ENCODE measurements at regions not wholly inside any gene's neighbourhood (a gene's known extent, or its start where the extent isn't known, plus 50 kb on each side); places are given as distances from the start of the nearest gene placed in this dataset.

DNA sequence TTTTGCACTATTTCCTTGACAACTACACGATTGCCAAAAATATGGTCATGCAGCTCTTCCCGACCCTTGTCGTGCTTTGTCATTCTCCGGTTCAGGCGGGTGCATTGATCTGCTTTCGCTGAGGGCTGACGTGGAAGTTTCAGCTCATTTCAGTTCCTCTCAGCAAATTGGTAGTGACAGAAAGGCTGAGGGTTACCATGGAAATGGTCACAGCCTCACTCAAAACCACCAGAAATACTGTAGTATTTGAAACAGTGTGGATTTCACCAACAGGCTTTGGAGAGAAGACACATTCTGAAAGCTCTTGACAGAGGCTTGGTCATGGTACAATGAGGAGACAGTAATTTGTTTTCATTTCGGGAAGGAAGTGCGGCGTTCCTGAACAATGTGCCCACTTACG, 99.7 kb upstream of the EXOC2 start:
- Histone ChIP-seq H3K4me3 (ENCODE audit: insufficient read depth, low read length) (no peak overlapping the region), H3K9me3 (ENCODE audit: low read depth, low read length) (no peaks in the 10 kb centered on the region), H3K4me1 (ENCODE audit: insufficient read depth, low read length) (no peaks in the 10 kb centered on the region), H3K79me2 (ENCODE audit: insufficient read depth, low read length) (no peaks in the 10 kb centered on the region), H2AFZ (ENCODE audit: low read length) (no peak overlapping the region), H3K27ac (ENCODE audit: low read depth, low read length) (no peak overlapping the region), H3K36me3 (ENCODE audit: insufficient read depth, low read length) (no peaks in the 10 kb centered on the region), H4K20me1 (ENCODE audit: insufficient read depth, low read length) (no peaks in the 10 kb centered on the region), H3K4me2 (ENCODE audit: insufficient read depth, low read length) (no peak overlapping the region), H3K27me3 (ENCODE audit: insufficient read depth, low read length) (peaks cover 39% of the 10 kb centered on the region)
- peak; percentile 23 for DNase-seq (ENCODE audit: insufficient read length, low spot score, missing footprints)
- TF ChIP-seq, protein P1, sequence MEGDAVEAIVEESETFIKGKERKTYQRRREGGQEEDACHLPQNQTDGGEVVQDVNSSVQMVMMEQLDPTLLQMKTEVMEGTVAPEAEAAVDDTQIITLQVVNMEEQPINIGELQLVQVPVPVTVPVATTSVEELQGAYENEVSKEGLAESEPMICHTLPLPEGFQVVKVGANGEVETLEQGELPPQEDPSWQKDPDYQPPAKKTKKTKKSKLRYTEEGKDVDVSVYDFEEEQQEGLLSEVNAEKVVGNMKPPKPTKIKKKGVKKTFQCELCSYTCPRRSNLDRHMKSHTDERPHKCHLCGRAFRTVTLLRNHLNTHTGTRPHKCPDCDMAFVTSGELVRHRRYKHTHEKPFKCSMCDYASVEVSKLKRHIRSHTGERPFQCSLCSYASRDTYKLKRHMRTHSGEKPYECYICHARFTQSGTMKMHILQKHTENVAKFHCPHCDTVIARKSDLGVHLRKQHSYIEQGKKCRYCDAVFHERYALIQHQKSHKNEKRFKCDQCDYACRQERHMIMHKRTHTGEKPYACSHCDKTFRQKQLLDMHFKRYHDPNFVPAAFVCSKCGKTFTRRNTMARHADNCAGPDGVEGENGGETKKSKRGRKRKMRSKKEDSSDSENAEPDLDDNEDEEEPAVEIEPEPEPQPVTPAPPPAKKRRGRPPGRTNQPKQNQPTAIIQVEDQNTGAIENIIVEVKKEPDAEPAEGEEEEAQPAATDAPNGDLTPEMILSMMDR (IDR thresholded peaks at IDR 0.05; ENCODE audit: extremely low read depth, low read depth, low read length) = no peak

DNA sequence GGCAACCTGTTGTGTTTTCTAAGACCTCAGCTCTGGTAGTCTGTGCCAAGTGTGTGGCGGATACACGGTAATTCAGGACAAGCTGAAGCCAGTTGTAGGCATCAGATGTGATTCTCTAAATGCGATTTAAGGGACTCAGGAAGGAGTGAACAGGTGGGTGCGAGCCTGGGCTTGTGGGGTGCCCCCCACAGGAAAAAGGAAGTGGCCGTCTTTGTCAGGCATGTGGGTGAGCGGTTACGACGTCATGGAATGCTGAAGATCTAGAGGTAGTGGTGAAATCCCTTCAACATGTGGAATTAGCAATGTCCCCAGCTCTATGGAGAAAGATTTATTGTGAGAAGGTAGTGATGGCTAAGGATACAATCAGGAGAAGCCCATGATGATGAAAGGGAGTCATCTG, 95.1 kb upstream of the EXOC2 start:
- Histone ChIP-seq H3K79me2 (ENCODE audit: insufficient read depth, low read length) (no peaks in the 10 kb centered on the region), H3K27me3 (ENCODE audit: insufficient read depth, low read length) (peaks cover 4% of the 10 kb centered on the region), H4K20me1 (ENCODE audit: insufficient read depth, low read length) (no peaks in the 10 kb centered on the region), H2AFZ (ENCODE audit: low read length) (no peak overlapping the region), H3K4me3 (ENCODE audit: insufficient read depth, low read length) (no peak overlapping the region), H3K4me2 (ENCODE audit: insufficient read depth, low read length) (no peak overlapping the region), H3K27ac (ENCODE audit: low read depth, low read length) (no peak overlapping the region), H3K36me3 (ENCODE audit: insufficient read depth, low read length) (no peaks in the 10 kb centered on the region), H3K4me1 (ENCODE audit: insufficient read depth, low read length) (no peaks in the 10 kb centered on the region), H3K9me3 (ENCODE audit: low read depth, low read length) (no peaks in the 10 kb centered on the region)
- TF ChIP-seq, protein P1 (IDR thresholded peaks at IDR 0.05; ENCODE audit: extremely low read depth, low read depth, low read length) = no peak
- DNase-seq (ENCODE audit: insufficient read length, low spot score, missing footprints) = no peak

DNA sequence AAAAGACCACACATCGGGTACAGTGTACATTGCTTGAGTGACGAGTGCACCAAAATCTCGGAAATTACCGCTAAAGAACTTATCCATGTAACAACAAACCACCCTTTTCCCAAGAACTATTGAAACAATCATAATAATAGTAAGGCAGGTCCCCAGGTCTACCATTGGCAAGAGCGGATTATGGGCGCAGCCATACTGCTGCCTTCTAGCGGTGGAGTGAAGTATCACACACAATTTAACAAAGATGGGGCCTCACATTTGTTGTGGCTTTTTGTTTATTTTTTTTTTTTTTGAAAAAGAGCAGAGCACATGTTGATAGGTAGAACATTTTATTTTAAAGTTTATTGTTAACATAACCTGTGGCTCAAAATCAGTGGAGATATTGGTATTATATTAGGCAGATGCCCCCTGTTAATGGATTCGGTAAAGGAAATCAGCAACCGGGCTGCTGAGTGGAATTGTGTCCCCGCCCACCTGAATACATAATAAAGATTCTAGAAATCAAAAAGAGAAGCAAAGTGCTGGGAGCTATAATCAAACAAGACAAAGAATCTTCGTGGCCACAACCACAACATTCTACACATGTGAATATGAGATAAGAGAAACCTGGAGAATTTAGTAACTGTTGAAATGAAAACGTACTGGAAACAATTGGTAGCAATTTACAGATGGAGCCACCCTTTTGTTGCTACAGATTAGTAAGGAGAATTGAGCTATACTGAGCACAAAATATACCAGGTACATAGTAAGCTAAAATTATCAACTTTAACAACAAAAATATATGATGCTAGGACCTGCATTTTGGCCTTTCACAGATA, 94.2 kb upstream of the EXOC2 start:
- TF ChIP-seq, protein P1 (IDR thresholded peaks at IDR 0.05; ENCODE audit: extremely low read depth, low read depth, low read length) = peak; percentile 63
- peaks cover 2% of the 10 kb centered on the region for H3K27me3 ChIP-seq (ENCODE audit: insufficient read depth, low read length)
- no peak for DNase-seq (ENCODE audit: insufficient read length, low spot score, missing footprints)
- H3K9me3 ChIP-seq (ENCODE audit: low read depth, low read length) = no peaks in the 10 kb centered on the region
- no peaks in the 10 kb centered on the region for H3K4me1 ChIP-seq (ENCODE audit: insufficient read depth, low read length)
- no peak overlapping the region for H3K27ac ChIP-seq (ENCODE audit: low read depth, low read length)
- no peak overlapping the region for H2AFZ ChIP-seq (ENCODE audit: low read length)
- H3K4me3 ChIP-seq (ENCODE audit: insufficient read depth, low read length) = no peak overlapping the region
- H3K4me2 ChIP-seq (ENCODE audit: insufficient read depth, low read length) = no peak overlapping the region
- no peaks in the 10 kb centered on the region for H3K79me2 ChIP-seq (ENCODE audit: insufficient read depth, low read length)
- H4K20me1 ChIP-seq (ENCODE audit: insufficient read depth, low read length) = no peaks in the 10 kb centered on the region
- no peaks in the 10 kb centered on the region for H3K36me3 ChIP-seq (ENCODE audit: insufficient read depth, low read length)

DNA sequence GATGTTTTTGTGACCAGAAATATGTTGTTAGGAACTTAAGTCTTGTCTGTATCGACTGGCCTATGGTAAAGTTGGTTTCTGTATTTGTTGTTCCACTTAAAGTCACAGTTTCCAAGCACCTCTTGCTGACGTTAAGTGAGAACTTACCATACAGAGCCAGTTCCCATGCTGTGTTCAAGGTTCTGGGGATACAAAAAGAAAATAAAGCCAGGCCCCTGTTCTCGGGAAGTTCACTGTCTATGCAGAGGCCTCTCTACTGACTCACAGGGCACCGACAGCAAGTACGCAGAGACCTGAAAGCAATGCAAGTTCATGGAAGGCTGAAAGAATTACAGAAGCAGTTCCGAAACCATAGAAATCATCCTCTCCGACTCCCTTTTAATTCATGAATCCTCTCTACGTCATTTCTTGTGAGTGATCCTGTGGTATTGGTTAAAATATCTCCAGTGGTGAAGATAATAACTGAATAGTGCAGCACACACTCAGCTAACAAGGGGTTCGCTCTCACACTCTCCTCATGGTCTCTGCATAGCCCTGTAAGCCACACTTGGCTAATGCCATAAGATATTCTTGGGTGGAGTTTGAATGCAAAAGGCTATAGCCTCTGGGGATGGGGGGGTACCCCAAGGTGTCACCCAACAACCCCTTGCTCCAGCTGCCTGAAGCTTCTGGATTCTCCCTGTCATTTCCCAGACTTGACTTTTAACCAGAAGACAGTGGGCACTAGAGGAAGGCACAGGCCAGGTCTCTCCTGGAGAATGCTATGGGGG, 91.2 kb upstream of the EXOC2 start:
- no peaks in the 10 kb centered on the region for H4K20me1 ChIP-seq (ENCODE audit: insufficient read depth, low read length)
- no peaks in the 10 kb centered on the region for H3K36me3 ChIP-seq (ENCODE audit: insufficient read depth, low read length)
- H3K4me3 ChIP-seq (ENCODE audit: insufficient read depth, low read length) = no peak overlapping the region
- H3K4me2 ChIP-seq (ENCODE audit: insufficient read depth, low read length) = no peak overlapping the region
- H2AFZ ChIP-seq (ENCODE audit: low read length) = no peak overlapping the region
- H3K79me2 ChIP-seq (ENCODE audit: insufficient read depth, low read length) = no peaks in the 10 kb centered on the region
- no peaks in the 10 kb centered on the region for H3K9me3 ChIP-seq (ENCODE audit: low read depth, low read length)
- no peak overlapping the region for H3K27ac ChIP-seq (ENCODE audit: low read depth, low read length)
- no peaks in the 10 kb centered on the region for H3K4me1 ChIP-seq (ENCODE audit: insufficient read depth, low read length)
- no peaks in the 10 kb centered on the region for H3K27me3 ChIP-seq (ENCODE audit: insufficient read depth, low read length)
- DNase-seq (ENCODE audit: insufficient read length, low spot score, missing footprints) = no peak
- TF ChIP-seq, protein P1 (IDR thresholded peaks at IDR 0.05; ENCODE audit: extremely low read depth, low read depth, low read length) = no peak

Data from osteoblast (primary cell).